NCI-H345 (cell line): ENCODE measurements at regions not wholly inside any gene's neighbourhood (a gene's known extent, or its start where the extent isn't known, plus 50 kb on each side); places are given as distances from the start of the nearest gene placed in this dataset.

ENCODE experiments used
- DNase-seq: peaks from one replicate; lab custom pipeline; 2025; lab: John Stamatoyannopoulos, UW

DNA sequence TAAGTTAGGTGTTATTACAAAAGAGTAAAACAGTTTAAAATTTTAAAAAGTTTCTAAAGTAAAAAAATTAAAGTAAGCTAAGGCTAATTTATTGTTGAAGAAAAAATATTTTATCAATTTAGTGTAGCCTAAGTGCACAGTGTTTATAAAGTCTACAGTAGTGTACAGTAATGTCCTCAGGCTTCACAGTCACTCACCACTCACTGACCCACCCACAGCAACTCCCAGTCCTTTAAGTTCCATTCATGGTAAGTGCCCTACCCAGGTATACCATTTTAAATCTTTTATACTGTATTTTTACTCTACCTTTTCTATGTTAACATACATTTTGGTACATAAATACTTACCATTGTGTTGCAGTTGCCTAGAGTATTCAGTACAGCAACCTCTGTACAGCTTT is 120.3 kb upstream of the DKK2 start:
- DNase-seq: no peak

DNA sequence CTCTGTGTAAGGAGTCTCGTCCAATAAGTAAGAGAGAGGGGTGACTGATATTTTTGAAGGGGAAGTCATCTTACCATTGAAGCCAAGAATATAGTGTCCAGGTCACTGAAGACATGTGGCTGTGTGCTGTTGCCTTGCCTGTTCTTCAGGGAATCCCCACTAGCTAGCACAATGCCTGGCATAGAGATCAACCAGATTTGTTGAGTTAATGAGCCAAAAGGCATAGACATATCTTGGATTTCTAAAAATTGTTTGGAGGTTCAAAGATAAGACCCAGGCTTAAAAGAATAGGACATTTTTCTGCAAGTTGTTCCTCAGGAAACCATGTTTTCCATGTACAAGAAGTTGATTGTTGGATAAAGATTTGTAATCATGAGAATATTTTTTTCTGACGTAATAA is 119.3 kb upstream of the DKK2 start:
- DNase-seq: no peak

DNA sequence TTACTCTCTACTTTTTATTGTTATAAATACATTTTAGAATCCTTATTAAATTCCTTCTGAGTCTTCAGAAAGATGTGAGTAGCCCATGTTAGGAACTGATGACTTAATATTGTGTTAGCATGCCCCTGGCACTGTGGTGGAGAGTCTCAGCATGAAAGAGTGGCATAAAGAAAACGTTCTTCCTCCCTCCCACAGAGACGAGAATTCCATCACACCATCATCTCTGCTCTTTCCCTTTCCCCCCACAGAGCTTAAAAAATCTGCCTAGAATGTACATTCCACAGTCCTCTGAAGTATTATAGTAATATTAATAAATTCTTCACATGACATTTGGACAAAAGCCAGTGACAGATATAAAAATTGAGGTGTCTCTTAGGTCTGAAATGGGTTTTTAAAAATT is 117.8 kb upstream of the DKK2 start:
- no peak for DNase-seq

DNA sequence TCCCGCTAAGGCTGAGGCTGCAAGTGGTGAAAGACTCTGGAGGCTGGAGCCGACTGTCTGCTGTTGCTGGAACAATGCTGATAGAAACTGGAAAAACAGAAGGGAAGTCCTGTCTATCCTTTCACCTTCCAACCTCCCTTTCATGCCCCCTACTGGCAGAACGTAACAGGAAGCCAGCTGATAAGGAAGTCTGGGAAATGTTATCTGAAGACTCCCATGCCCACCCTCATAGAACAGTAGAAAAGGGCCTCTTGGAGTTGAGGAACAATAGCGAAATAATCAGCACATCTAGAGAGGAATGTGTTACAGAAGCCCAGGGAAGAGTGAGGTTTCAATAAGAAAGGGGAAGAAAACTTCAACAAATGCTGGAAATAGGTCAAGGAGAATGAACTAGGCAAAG is 117.1 kb upstream of the DKK2 start:
- no peak for DNase-seq

DNA sequence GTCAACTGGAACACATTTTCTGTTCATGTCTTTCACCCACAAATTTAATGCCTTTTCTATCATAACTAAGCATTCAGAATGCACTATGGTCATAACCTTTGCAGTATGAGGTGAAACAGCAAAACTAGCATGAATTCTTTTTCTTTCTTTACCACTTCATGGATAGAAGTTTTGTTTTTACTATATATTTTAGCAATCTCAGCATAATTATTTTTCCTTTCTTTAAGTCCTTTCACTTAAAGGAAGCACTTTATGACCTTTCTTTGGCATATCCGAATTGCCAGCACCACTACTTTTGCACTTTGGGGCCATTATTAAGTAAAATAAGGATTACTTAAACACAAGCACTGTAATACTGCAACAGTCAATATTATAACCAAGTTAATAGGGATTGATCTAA is 115.1 kb upstream of the DKK2 start:
- DNase-seq: no peak

DNA sequence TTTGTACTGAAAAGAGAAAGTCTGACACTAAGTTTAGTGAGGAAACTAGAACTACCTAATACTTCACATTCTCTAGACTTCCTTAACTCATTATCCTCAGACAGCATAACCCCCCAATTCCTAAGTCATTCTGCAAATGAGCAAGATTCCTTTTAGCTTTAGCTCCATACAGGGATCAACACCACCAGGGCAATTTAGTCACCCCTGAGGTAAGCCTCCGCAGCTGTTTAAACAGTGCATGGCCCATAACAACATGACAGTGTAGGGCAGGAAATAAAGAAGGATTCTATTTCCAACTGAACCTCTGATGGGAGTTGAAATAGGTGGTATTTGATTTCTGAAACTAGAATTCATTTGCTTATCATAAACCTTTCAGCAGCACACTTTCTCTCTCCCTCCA is 112.8 kb upstream of the DKK2 start:
- DNase-seq: no peak

DNA sequence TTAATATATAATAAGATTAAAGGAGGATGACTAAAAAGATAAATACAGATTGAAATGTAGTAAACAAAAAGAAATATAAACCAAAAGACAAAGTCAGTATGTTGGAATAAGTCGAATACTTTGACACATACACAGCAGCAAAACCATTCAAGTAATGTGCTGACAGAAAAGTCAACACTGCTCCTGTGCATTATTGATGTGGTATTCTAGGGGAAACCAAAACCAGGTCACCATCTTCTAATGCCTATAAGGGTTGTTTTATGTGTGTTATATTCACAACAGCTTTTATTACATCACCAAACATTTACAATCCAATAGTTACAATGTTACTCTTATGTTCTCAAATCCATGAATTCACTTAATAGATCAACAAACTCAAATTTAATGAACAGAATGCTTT is 111.8 kb upstream of the DKK2 start:
- no peak for DNase-seq

DNA sequence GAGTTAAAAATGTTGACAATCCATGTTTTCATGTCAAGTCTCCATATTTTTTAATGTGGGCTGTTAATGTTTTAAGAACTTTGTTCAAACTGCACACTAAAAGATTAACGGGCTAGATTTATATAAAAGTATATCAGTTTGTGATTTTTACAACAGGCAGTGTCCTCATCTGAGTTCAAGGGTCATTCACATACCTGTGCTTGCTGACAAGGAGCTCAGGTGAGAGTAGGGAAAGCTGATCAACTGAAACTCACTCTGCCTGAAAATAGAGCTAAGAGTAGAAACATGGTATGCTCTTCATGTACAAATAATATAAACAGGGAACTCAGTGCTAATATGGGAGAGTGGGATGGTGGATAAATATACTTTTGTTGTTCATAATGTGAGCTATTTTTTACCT is 102.3 kb upstream of the DKK2 start:
- no peak for DNase-seq

DNA sequence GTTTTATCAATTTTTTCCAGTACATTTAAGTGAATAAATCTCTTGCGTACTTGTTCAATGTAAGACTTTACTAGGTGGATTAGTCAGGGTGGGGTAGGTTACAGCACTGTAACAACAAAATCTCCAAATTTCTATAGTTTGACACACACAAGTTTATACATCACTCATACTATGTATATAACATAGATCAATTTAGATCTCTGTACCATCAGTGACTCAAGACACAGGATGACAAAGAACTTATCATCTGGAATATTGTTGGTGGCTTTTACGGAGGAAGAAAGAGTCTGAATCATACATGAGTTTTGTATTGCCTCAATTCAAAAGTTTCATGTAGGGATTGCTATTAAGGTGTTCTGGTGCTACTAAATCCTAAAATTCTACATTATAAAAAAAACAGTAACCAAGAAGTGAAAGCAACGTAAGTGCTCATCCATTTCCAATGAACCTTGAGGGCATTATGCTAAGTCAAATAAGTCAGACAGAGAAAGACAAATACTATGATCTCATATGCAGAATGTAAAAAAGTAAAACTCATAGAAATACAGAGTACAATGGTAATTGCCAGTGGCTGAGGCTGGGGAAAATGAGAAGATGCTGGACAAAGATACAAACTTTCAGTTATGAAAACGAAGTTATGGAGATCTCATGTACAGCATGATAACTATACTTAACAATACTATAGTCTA is 98.0 kb upstream of the DKK2 start:
- DNase-seq: no peak

DNA sequence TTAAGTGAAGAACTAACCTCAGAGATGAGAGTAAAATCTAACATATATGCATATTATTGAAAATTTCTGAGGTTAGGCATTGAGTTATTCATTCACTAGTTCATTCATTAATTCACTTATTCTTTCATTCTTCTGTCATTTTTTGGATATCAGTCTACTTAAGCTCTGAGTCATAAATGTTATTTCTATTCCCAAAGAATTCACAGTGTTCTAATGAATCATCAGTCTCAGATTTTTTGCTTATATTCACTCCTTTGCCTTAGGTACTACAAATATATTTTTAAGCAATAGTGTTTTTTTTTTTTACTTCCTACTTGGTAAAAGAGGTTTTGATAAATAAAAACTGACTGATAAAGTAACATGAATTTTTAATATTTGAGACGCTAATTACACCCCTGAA is 95.2 kb upstream of the DKK2 start:
- no peak for DNase-seq

DNA sequence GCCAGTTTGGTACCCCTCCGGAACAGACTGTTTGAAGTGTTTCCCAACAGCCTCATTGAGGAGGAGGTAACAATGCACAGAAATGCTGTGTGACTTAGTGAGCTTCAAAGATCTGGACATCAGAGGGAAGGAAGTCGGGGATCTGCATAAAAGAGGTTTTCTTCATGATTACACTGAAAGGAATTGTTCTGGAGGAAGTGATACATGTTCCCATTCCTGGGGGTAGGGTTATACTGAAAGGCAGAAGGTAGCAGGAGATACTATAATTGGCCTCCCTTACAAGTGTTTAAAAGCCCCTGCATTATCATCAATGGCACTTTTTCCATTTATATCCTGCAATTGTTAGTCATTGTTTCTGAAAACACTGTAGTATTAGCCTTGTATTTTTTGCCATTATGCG is 94.0 kb upstream of the DKK2 start:
- DNase-seq: no peak

DNA sequence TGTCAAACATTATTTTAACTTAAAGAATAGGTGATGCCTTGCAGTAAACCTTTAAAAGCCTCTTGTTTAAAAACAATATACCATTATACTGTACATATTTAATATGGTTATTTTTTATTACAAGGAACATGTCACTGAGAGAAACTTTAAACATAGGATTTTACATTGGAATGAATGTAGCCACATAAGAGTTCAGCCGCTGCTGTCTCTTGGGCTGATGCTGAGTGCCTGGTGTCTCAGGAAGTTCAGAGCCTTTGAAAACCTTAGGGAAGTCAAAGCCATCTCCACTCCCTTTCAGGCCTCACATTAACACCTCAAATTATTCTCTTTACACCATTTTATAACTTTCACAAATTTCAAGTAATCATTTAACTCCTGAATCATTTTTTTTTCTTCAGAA is 93.5 kb upstream of the DKK2 start:
- DNase-seq: no peak

DNA sequence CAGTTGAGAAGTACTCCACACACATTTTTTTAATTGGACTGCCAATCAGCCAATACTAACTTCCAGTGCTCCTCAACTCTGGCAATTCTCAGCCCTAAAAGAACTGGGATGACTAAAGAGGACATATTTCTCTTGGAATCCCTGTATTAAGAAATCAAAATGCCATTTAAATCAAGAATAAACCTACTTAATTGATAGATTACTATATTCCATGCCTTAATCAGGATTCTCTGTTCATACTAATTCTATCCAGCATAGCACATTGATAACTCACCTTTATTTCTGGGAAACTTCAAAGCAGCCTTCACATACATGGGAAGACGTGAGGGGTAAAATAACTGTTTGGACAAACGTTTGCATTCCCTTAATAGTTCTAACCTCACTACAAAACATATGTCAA is 93.0 kb upstream of the DKK2 start:
- no peak for DNase-seq

DNA sequence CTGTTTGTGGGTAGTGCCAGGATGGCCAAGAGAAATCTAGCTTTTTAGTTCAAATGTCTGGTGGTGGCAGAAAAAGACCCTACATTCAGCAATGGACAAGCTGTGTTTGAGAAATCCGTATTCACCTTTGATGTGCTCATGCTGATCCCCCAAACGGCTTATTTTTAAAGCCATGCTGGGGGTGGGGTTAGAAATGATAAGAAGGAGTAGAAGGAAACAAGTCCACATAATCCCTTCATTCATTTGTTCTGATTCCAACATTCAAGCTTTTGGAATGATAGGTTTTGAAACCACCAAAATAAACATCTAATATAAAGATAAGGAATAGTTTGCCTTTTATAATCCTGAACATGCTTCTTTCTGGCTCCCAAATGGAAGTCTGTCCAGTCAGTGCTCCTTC is 92.0 kb upstream of the DKK2 start:
- no peak for DNase-seq

DNA sequence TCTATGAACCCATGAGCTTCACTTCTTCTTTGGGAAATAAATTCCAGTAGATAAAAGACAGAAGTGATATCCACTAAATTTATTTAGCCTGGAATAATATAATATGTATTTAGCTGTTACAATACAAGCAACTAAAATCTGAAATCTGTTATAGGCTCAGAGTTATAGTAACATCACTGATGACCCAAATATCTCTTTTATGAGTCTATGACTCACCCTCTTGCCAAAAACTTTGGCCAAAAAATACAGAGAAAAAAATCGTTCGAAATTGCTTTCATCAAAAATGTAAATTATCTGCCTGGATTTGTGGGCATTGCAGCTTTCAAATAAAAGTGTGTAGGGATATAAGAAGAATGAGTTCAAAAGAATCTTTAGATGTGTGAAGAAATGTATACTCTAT is 89.4 kb upstream of the DKK2 start:
- DNase-seq: no peak

DNA sequence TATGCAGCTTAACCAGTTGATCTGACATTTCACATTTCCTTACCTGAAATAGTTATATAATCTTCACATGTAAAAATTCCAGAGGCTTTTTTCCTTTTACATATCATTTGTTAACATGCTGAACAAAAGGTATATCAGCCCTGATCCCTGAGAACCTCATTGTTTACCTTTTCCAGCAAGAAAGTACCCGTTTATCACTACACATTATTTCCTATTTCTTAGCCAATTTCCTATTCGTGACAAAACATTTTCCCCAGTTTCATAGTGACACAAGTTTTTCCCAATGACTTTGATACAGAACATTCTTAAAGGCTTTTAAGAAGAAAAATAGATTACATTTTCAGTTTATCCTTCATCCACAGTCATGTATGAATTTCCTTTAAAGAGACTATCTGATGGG is 86.6 kb upstream of the DKK2 start:
- no peak for DNase-seq

DNA sequence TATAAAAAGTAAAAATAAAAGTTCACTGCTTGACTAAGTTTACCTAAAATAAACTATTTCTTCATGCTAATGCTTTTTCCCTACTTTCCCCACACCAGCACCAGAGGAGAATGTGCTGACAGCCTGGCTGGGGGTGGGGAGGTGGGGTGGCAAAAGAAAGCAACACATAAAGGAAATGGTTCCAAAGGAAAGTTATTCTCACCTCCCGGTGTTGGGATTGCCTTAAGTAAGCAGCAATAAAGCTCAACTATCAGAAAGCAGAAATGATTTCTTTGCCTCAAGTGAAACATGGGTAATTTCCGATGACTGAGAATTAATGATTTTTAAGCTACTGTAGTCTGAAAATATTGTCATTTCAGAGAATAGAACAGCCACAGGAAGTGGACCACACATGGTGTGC is 84.5 kb upstream of the DKK2 start:
- DNase-seq: no peak

DNA sequence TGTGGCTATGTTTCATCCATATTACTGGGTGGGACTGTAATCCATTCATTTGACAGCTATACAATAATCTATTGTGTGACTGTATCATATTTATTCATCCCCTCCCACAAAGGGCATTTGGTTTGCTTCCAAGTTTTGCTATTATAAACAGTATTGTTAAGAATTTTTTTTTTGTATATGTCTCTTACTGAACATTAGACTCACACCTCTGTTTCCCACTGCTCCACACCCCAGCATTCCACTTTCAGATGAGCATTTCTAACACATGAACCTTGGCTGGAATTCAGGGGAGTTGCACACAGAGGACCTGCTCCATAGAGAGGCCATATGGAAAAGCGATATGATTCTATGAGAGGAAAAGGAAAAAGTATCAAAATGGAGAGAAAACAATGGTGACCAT is 81.6 kb upstream of the DKK2 start:
- DNase-seq: no peak

DNA sequence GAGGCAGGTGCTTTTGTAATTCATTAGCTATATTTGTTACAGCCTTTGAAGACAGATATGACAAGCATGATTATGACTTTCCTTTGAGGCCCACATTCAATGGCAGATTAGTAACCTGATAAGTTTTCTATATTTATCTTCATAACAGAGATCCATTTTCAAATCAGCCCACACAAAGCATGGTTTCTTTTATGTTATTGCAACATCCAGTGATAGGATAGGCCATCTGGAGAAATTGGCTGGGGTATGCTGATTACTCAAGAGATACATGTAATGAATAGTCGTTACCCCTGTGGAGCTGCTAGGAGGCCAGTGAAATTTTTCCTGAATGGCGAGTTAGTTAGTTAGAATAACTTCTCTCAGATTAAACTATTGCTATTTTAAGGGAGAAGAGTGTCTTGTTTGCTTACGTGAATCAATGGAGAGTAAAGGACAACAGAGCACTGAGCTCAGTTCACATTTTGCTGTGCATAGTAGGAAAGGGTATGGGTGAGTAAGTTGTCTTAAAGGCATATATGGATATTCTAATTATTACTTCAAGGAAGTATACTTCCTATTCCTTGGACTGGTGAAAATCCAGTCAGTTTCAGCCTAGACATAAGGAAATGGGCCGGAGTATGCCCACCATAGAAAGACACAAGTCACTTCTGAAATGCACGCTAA is 79.2 kb upstream of the DKK2 start:
- no peak for DNase-seq

DNA sequence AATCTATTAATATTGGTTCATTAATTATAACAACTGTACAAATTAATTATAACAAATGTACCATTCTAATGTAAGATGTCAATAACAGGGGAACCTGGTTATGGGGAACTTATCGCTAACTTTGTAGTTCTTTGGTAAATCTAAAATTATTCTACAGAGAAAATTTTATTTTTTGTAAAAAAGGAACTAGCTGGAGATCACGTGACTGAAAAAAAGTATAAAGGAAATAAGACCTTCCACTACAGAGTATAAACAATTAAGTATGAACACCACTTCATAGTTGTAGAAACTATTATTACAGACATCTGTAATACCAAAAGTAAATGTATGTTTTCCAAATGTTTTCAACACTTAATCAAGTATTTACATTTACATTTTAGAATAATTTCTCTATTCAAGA is 77.9 kb upstream of the DKK2 start:
- DNase-seq: no peak

DNA sequence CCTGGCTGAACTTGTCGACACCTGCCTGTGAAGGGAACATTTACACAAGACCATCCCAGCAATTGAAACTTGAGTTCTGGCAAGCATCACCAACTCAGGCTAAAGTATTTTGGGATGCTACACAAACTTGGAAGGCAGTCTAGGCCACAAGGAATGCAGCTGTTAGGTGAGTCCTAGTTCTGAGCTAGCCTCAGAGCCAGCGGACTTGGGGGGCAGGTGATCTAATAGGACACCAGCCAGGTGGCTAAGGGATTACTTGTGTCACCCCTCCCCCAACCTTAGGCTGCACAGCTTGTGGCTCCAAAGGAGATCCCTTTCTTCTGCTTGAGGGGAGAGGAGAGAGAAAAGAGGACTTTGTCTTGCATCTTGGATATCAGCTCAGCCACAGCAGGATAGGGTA is 62.3 kb upstream of the DKK2 start:
- DNase-seq: no peak

DNA sequence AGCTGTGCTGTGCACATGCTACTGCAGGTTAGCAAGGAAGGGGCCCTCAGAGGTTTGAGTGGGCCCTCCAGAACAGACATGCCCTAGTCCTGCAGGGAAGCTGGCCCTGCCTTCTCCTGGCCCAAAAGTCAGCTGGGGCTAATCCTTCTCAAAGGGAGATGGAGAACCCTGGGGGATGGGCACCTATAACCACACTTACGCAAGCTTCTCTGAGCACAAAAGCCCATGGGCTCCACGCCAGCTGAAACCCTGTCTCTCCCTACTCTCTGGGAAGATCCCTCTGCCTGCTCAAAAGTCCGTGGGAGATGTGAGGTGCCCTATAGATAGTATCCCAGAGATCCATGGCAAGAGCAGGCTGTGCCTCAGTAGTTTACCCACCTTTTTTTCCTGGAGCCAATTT is 58.9 kb upstream of the DKK2 start:
- no peak for DNase-seq

DNA sequence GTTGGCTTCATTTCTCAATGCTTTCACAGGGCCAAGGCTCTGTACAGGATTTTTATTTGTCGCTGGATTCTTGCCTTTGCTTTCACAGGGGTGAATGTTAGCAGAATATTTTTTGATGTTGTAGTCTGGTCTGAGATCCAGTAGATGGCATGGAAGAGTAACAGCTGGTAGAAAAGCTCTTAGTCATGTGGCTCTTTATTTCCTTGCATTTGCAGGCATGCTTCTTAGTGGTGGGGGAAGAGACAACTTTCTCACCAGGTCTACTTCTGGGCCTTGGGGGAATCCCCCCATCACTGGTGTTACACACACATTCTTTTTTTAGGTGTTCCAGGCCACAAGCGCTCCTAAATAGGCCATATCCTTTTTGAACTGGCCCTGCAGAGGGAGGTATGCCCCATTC is 58.2 kb upstream of the DKK2 start:
- no peak for DNase-seq
